K562 (cell line): ENCODE measurements at regions not wholly inside any gene's neighbourhood (a gene's known extent, or its start where the extent isn't known, plus 50 kb on each side); places are given as distances from the start of the nearest gene placed in this dataset.

Experiments used
- CHD4 ChIP-seq: fragments of 200-600 bp; sonication (generic); IDR thresholded peaks from 3 replicates; pipeline ENCODE4 v1.6.1; 2012; ENCODE audit warnings: low read depth, mild to moderate bottlenecking, mixed read lengths, low read length, inconsistent platforms; ENCODE audit not compliant: insufficient read depth, insufficient replicate concordance, poor library complexity, severe bottlenecking
- POLR2AphosphoS5 ChIP-seq: IDR thresholded peaks from 2 replicates; pipeline ENCODE4 v1.6.1; 2011; ENCODE audit warnings: mild to moderate bottlenecking, low read depth, low read length, moderate library complexity; ENCODE audit not compliant: control insufficient read depth, insufficient read depth
- SIN3B ChIP-seq: fragments of 450-650 bp; IDR thresholded peaks from 2 replicates; pipeline ENCODE4 v1.6.1; 2017; ENCODE audit warnings: low read depth, mild to moderate bottlenecking, moderate library complexity
- YY1 ChIP-seq, 3 experiments: IDR thresholded peaks; 2 replicates each; pipeline ENCODE4 v1.6.1; 2011; ENCODE audit warnings: low read length in 2 of 3, mild to moderate bottlenecking in 2 of 3, moderate library complexity in 2 of 3, borderline replicate concordance in 1 of 3, control low read depth in 1 of 3, low read depth in 1 of 3; ENCODE audit not compliant: insufficient read depth in 3 of 3, insufficient replicate concordance in 2 of 3, control insufficient read depth in 1 of 3, insufficient read length in 1 of 3; ENCODE audit errors: extremely low read depth in 1 of 3
- TF ChIP-seq, protein P1 (sequence below), 3 experiments: IDR thresholded peaks in 2 of 3; conservative IDR thresholded peaks in 1 of 3; 2 replicates each; pipeline ENCODE4 v1.5.1; 2011 to 2012; ENCODE audit warnings: low read length in 3 of 3, mild to moderate bottlenecking in 3 of 3, control low read depth in 2 of 3, improper control_type of control experiment in 1 of 3, inconsistent platforms in 1 of 3, low read depth in 1 of 3, mixed read lengths in 1 of 3, moderate library complexity in 1 of 3; ENCODE audit not compliant: insufficient read depth in 2 of 3
- TF ChIP-seq, protein P2 (sequence below): sonication (generic); formaldehyde crosslinking; IDR thresholded peaks from 2 replicates; pipeline ENCODE4 v1.4.0; 2020; ENCODE audit warnings: mild to moderate bottlenecking, missing genetic modification reagents

DNA sequence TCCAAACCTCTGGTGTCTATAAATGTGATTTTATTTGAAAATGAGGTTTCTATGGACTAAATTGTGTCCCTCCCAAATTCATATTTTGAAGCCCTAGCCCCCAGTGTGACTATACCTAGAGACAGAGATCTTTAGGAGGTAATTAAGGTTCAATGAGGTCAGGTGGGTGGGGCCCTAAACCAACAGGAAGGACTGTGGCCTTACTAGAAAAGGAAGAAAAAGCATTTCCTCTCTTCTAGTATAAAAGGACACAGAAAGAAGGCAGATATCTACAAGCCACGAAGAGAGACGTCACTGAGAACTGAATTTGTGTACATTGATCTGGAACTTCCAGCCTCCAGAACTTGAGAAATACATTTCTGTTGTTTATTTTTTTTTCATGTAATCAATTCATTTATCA, 123.1 kb upstream of the RUNX1 start:
- TF ChIP-seq, protein P1, sequence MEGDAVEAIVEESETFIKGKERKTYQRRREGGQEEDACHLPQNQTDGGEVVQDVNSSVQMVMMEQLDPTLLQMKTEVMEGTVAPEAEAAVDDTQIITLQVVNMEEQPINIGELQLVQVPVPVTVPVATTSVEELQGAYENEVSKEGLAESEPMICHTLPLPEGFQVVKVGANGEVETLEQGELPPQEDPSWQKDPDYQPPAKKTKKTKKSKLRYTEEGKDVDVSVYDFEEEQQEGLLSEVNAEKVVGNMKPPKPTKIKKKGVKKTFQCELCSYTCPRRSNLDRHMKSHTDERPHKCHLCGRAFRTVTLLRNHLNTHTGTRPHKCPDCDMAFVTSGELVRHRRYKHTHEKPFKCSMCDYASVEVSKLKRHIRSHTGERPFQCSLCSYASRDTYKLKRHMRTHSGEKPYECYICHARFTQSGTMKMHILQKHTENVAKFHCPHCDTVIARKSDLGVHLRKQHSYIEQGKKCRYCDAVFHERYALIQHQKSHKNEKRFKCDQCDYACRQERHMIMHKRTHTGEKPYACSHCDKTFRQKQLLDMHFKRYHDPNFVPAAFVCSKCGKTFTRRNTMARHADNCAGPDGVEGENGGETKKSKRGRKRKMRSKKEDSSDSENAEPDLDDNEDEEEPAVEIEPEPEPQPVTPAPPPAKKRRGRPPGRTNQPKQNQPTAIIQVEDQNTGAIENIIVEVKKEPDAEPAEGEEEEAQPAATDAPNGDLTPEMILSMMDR (IDR thresholded peaks at IDR 0.05 in 2 of 3, conservative IDR thresholded peaks at IDR 0.05 in 1 of 3; ENCODE audit: insufficient read depth in 2 of 3, low read depth in 1 of 3, low read length in 3 of 3): no peak
- TF ChIP-seq YY1 (IDR thresholded peaks at IDR 0.05; ENCODE audit: borderline replicate concordance in 1 of 3, control insufficient read depth in 1 of 3, extremely low read depth in 1 of 3, insufficient read depth in 3 of 3, insufficient read length in 1 of 3, insufficient replicate concordance in 2 of 3, low read depth in 1 of 3, low read length in 2 of 3) (no peak), SIN3B (no peak), CHD4 (no peak), POLR2AphosphoS5 (no peak)
- TF ChIP-seq, protein P2, sequence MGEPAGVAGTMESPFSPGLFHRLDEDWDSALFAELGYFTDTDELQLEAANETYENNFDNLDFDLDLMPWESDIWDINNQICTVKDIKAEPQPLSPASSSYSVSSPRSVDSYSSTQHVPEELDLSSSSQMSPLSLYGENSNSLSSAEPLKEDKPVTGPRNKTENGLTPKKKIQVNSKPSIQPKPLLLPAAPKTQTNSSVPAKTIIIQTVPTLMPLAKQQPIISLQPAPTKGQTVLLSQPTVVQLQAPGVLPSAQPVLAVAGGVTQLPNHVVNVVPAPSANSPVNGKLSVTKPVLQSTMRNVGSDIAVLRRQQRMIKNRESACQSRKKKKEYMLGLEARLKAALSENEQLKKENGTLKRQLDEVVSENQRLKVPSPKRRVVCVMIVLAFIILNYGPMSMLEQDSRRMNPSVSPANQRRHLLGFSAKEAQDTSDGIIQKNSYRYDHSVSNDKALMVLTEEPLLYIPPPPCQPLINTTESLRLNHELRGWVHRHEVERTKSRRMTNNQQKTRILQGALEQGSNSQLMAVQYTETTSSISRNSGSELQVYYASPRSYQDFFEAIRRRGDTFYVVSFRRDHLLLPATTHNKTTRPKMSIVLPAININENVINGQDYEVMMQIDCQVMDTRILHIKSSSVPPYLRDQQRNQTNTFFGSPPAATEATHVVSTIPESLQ: no peak
